Transverse colon (tissue), 3 donors: ENCODE measurements at regions not wholly inside any gene's neighbourhood (a gene's known extent, or its start where the extent isn't known, plus 50 kb on each side); places are given as distances from the start of the nearest gene placed in this dataset.

ENCODE experiments used
- EP300 ChIP-seq: sonication (generic); formaldehyde crosslinking; IDR thresholded peaks from one replicate; pipeline ENCODE4 v1.6.1; 2017; ENCODE audit warnings: antibody characterized with exemption, low read depth
- POLR2AphosphoS5 ChIP-seq, 3 donors: sonication (generic); formaldehyde crosslinking; IDR thresholded peaks; one replicate each; pipeline ENCODE4 v1.6.1; 2016; ENCODE audit warnings: antibody characterized with exemption in 3 of 3

- TF ChIP-seq POLR2AphosphoS5 (IDR thresholded peaks at IDR 0.05) (no peak), EP300 (no peak)
Observed at GRCh38 chr5:142447887-142448286, 123.1 kb upstream of the SPRY4 start.
